HG03139 (cell line): ENCODE measurements at regions not wholly inside any gene's neighbourhood (a gene's known extent, or its start where the extent isn't known, plus 50 kb on each side); places are given as distances from the start of the nearest gene placed in this dataset.

ENCODE experiments used
- ATAC-seq: cut with Tn5 transposase; IDR thresholded peaks from one replicate; pipeline ENCODE4 v1.9.1; 2021; ENCODE audit not compliant: unreplicated experiment

DNA sequence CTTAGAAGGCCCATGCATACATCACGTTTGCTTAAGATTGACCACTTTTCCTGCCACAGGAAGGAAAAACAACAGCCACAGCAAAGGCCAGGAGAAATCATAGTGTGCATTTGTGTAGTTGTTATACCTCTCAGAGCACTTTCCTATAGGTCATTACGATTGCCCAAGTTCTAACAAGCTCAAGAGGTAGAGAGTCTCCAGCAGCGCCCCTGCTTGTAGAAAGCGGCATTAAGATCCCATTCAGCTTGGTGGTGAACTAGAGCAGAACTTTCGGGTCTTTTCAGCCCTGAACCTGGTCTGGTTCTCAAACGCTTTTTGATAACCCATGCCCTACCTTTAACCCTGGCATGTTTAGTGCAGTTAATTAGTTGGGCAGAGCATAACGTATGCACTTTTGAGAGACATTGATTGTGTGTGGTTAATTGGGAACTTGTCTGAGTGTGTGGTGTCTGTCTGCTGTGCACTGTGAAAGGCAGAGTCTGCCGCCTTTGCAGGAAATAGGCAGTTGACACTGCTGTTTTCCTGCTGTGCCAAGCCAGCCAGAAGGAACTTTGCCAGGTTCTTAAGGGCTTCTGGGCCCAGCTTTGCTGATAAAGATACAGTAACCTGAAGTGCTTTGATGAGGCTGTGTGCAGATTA, 109.9 kb upstream of the CLMP start:
- ATAC-seq: no peak

DNA sequence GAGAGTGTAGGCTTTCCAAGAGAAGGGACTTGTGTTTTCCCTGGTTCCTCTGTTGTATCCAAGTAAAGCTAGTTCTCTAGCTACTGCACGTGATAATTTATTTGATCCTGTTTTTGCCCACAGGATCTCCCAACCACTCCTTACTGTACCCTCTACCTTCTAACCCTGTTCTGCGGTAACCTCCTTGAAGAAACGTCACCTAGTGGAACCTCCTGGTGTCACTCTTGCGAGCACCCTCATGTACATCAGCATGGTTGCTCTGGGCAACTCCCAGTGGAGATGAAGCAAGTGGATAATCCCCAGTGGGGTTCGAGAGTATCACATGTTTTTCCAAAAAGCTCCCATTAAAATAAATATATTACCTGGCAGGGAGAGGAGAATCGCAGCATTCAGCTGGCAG, 108.9 kb upstream of the CLMP start:
- no peak for ATAC-seq

DNA sequence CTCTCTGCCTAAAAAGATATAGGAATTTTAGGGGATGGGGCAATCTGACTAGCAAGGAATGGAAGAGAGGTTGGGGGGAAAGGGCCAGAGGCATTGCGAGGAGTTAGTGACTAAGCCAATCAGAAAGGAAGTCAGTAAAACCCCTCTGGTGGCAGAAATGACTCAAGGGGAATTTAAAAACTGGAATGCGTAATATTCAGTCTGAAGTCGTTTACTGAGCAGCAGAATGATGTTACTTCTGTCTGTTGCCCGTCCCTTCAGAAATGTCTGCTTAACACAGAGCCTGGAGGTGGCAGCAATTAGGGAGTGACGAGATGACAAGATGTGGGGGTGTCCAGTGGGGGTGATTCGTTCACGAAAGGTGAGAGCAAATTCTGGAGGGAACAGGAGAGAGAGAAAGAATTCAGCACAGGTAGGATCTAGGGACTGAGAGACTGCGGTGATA, 107.7 kb upstream of the CLMP start:
- ATAC-seq: no peak

DNA sequence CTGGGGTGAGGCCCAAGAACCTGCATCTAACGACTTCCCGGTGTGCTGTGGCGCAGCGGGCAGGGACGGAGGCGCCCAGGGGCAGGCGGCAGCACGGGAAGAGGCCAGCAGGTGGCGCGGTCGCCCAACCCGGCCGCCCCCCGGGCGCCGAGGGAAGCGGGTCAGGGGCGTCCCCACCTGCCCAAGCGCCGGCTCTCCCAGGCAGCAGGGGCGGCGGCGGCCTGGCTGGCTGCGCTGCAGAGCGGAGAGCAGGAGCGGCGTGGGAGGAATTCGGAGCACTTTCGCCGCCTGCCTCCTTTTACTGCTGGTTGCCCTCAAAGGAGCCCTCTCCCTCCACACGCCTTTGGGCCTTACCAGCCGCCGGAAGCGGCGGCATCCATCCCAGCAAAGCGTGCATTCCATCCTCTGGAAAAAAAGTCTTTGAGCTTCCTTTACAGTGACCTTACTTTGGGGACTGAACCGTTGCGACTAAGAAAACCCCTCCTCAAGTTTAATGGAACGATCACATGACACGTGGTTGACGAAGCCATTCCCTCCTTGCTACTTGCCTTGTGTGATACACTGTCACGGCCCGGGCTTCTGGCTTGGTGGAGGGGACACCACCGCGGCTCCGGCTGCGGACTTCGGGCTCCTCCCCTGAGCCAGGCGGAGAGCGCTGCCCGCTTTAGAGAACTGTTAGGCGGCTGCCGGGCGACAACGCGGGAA, 106.8 kb upstream of the CLMP start:
- peak; percentile 69 for ATAC-seq

DNA sequence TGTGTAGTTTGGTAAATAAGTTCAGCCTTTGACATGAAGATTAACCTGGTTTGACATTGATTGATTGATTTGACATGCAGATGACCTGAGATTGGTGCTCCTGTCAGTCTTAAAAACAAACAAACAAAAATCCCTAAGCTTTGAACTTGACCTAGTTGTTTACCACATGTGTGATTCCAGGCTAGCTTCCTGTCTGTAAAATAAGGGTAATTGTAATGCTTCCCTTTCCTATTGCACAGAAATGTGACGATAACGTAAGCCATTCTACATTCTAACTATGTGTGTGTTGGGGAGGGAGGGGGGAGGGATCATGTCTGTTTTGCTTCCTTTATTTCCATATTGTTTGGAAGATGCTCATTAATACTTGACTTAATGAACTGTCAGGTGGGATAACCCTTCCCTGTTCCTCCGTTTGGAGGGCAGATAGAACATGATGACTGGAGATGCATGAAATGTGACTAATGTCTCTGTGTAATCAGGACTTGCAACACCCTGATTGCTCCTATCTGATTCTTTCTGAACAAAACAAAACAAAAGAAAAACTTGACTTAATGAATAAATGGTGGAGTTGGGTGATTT, 106.1 kb upstream of the CLMP start:
- no peak for ATAC-seq

DNA sequence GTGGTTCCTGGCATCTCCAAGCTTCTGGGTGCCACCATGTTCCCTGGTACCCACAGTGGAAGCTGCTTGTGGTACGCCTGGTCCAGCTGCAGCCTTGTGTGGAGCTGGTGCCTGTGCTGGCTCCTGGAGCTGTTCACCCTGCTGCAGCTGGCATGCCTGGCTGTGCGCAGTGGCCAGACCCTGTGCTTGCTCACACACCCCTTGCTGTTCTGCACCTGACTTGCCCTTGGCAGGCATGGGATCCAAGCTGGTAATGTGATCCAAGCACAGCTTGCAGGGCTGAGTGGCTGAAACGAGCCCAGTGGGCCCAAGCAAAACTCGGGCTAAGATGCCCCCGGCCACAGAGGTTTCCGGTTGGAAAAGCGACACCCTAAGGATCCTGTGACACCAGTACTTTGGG, 104.7 kb upstream of the CLMP start:
- ATAC-seq: no peak

DNA sequence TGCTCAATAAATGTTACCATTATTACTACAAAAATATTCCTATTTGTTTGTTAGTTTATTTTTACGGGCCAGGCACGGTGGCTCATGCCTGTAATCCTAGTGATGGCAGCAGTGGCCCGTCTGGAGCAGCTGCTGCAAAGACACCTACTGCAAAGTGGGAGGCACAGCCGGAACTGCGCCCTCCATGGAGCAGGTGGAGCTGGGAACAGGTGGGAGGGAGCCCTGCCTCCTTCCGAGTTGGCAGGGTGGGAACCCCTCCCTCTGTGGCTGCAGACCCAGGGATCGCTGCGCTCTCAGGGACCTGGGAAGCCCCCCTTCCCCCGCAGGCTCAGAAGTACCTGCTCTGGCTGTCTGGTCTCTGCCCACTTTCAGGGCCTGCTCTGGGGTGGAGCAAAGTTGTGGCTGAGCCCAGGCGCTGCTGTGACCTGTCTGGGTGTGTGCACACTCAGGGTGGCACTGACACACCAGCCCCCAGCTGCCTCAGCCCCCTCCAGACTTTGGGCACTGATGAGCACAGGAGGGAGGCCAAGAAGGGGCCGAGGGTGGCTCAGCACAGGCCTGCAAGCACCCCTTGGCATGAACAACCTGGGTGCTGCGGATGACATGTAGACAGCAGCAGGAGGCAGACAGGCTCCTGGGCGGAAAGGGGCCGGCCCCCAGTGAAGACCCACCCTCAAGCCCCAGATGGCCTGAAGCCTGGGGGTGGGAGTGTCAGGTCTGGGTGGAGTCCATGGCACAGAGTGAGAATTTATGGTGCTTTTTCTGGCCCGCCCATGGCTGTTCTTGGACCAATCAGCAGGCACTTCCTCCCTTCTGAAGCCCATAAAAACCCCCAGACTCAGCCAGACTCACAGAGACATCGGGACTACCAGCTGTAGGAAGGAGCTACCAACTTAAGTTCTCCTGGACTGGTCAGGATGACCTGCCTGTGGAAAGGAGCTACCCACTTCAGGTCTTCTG, 103.7 kb upstream of the CLMP start:
- ATAC-seq: no peak

DNA sequence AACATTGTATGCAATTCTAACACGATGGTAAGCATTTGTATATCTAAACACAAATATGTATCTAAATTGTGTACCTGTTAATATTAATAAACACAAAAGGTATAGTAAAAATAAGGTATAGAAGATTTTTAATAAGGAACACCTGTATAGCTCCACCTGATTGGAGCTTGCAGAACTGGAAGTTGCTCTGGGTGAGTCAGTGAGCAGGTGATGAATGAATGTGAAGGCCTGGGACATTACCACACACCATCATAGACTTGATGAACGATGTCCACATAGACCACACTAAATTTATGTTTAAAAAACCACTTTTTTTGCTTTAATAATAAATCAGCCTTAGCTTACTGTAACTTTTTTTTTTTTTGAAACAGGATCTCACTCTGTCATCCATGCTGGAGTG, 97.6 kb upstream of the CLMP start:
- ATAC-seq: no peak

DNA sequence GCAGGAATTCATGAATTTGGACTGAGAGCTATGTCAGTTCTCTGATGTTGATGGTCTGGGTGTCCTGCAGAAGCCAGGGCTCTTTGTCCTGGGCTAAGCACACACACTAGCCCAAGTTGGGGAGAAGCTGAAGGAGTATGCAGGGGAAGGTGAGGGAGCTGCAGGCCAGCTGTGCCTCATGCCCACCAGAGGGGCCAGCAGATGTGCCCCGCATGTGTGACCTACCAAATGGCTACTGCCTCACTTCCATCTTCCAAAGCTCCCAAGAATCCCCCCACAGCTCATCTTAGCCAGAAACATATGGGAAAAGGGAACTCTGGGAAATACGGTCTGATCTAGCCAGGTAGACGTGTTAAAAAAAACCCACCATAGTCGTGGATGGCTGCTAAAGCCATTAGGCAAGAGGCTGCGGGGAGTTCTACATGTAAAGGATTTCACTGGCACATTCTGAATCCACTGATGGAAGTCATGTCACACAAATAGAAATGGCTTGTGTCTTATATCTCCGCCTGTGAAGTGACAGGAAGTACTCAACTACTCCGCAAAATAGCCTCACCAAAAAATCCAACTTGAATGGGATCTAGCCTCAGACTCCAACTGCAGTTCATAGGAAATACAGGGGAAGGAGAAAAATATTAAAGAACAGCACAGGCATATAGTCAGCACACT, 96.3 kb upstream of the CLMP start:
- no peak for ATAC-seq

DNA sequence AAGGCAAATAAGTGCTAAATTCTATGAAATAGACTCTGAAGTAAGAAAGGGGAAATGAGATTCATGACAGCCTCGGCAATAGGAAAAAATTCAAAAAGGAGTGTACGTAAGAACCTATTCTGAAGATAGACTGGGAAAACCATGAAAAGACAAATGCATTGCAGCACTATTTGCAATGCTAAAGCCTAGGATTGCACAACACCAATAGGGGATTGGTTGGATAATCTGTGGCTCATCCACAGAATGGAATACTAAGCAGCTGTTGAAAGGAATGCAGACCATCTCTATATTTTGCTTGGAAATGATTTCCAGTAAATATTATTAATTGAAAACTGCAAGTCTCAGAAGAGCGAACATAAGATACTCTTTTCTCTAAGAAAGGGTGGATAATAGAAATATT, 91.7 kb upstream of the CLMP start:
- ATAC-seq: no peak

DNA sequence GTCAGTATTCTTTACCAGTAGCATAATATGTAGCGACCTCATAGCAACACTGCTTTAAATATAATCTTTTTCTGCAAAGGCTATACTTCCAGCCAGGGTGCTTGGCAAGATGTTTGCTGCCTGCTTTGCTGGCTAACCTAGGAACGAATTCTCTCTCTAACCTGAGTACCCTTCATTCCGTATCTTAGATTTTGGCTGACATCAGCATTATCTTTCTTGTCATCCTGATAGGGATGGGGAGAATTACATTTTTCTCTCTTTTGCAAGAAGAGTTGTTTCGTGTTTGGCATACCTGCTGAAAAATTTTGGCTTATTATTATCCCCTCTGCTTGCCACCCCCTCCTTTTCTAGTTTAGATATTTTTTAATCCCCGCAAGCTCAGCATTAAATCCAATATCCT, 91.2 kb upstream of the CLMP start:
- no peak for ATAC-seq

DNA sequence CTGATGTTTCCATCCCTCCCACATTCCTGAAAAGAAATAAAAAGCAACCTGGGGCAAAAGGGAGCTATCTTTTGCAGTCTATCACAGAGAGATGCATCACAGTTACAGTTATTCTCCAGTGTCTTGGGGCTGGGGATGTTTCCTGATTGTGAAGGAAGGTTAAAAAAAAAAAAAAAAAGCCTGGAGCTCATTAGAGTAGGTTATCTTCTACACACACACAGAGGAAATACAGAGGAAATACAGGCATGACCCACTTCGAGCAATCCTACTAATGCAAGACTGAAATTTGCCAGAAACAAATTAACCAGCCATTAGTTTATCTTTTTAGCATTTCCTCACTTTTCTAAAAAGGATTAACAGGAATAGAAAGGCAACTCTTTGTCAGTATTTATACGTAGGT, 89.4 kb upstream of the CLMP start:
- no peak for ATAC-seq

DNA sequence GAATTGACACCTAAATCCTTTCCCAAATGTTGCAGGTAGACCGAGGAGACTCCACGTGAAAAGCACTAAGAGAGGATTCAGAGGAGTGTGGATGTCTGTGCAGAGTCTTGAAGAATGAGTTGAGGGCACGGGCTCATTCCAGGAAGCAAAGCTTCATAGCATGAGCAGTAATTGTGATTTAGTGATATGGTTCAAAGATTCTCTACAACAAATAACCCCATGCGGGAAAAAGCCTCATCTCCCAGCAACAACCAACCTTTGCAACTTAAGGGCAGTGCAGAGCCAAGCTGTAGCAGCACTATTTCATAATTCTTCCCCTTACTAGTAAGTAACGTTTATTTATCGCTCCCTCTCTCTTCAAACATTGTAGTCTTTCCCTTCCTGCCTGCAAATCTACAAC, 87.5 kb upstream of the CLMP start:
- ATAC-seq: no peak

DNA sequence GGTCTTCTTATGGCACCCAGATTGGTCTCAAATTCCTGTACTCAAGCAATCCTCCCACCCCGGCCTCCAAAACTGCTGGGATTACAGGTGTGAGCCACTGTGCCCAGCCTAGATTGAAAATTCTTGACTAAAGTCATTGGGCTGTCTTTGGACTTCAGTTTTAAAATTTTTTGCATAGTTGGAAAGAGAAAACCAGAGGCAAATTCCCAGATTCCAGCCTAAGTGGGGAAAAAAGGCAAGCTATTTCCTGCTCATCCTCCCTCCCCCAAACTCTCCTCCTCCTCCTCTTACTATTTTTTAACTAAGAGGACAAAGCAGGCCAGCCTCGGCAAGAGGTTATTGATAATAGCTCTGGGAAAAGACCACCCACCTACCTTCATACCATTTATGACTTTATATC, 78.6 kb upstream of the CLMP start:
- ATAC-seq: no peak

DNA sequence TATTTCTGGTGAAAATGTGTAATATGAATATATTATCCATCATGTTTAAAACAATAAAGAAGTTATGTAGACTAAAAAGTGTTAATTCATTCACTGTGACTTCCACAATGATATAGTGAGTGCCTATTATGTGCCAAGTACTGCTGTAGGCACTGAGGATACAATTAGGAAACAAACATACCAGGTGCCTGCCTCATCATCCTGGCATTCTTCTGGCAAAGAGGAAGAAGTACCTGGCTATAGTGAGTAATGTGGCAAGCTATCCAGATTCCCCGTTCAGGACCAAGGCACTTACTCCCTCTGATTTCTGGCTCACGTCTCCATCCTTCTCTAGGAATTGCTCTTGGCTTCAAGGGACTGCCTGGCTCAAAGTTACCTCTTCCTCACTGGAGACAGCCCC, 77.5 kb upstream of the CLMP start:
- no peak for ATAC-seq

DNA sequence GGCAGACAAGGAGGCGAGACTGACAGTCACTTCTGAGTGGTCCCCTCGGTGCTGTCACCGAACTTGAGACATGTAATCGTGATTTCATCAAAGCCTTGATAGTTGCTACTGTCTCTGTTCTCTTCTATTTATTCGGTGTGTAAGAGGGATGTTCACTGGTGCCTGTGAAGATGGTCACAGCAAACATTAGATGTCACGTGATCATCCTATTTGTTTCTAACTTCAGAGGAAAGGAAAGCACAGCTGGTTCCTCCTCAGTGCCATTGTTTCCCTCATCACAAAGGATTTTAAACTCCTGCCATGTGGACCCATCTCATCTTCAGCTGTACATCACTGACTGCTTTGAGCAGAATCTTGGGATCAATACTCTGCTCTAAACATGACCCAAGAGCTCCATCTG, 73.1 kb upstream of the CLMP start:
- no peak for ATAC-seq

DNA sequence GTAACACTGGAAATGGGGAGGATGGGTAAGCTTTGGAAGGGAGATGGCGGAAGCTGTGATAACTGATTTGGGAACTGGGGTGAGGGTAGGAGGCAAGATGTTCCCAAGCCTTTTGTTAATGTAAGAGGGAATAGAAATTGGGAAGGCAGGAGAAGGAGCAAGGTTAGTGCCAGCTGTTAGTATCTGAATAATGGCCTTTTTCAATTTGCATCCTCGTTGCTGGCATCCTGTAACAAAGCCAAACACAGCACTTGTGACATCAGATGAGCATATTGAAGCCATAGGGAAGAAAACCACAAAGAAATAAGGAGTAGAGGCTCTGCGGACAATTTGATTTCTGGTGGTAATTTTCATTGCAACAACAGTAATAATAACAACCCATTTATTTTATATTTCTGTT, 70.9 kb upstream of the CLMP start:
- ATAC-seq: no peak

DNA sequence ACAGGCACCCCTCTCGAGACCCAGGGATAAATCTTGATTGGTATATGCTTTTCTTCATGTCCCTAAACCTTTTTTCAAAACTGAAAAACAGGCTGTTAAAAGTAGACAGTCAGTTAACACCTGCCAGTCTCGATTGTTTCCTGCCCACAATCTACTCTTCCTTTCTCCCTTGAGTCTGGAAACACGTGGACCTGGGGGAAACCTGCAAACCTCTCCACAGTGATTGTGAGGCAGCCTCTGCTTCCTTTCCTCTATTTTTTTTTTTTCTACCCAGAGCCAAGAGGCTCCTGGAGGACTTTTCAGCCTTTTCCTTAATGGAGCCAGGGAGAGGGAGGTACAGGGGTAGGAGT, 69.4 kb upstream of the CLMP start:
- no peak for ATAC-seq

DNA sequence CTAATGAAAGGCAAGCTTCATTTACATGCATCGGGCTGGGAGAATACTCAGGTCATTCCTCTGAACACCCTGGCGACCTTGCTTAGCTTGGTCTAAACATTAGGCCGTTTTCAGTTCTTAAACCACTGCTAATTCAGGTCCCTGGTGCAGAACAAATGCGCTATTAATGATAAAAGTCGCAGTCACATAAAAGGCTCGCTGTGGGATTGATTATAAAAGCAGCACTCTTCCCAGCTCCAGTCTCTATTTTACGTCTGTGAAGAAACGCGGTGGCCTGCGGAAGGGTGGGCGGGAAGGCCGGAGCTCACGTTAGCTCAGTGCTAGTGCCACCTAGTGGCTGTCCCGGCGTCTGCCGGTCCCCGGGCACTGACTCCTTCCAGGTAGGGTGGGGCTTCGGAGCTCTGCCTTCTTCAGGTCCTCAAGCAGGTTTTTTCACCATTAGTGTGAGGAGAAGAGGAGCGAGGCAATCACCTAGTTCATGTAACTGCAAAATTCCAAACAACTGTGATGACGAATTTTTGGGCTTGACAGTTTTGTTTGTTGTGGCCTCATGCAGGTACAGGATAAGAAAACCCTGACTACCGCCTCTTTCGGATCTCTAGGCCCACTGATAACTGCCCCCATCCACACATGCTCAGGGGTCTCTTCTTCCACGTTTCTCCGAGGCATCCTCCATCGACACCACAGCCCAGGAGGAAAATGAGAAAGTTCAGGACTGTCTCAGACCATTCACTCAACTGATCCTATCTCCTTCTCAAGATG, 66.5 kb upstream of the CLMP start:
- ATAC-seq: peak; percentile 50

DNA sequence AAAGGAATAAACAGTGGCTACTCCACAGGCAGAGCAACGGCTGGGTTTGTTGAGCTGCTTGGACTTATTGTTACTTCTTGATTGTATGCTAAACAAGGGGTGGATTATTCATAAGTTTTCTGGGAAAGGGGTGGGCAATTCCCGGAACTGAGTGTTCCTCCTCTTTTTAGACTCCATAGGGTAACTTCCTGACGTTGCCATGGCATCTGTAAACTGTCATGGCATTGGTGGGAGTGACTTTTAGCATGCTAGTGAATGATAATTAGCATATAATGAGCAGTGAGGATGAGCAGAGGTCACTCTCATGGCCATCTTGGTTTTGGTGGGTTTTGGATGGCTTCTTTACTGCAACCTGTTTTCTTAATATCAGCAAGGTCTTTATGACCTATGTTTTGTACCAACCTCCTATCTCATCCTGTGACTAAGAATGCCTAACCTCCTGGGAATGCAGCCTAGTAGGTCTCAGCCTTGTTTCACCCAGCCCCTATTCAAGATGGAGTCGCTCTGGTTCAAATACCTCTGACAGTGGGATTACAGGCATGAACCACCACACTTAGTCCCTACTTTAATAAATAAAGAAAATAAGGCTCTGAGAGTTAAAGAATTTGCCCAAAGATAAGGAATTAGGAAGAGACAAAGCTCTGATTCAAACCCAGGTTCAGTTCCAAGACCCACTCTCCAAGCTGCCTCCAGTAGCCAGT, 65.6 kb upstream of the CLMP start:
- no peak for ATAC-seq
